ENCODE measurements at regions not wholly inside any gene's neighbourhood (a gene's known extent, or its start where the extent isn't known, plus 50 kb on each side); places are given as distances from the start of the nearest gene placed in this dataset.

DNA sequence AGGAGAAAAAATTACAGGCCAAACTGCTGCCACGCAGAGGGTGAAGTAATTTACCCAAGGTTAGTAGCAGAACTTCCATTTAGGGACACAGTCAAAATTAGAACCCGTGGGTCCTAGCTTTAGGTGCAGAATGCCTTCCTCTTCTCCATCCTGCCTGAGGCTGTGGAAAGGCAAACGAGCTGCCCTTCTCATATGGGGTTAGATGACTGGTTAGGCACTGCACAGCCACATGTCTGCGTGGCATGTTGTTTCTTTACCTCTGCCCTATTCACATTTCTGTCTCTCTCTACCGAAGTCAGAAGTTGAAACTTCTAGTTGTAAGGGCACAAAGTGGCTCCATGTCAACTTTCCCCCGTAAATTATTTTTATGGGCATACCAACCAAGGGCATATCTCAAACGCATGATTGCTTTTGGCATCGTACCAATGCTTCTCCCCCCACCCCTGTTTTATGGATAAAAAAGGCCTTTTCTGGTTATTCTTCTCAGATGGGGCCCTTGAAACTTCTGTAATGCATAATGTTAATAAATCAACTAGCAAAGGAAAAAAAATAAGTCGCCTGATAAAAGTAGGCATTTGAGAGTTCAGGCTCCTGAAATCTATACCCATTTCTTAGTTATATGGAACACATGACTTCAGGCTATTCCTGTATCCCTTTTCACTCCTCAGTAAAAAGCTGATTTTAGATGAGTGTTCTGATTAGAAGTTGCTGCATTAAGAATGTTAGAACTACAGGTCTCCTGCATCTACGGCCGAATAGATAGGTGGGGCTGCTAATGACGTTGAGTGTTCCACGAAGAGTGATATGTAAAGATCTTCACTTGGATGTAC, 139.6 kb upstream of the NRIP1 start:
- WGBS (ENCODE audit: insufficient coverage, low coverage, missing lambda C conversion rate), result 20% methylated on average over 13 of the region's 13 CpGs
- no peaks in the 10 kb centered on the region for H4K20me1 ChIP-seq (replicated peaks; ENCODE audit: control insufficient read depth, insufficient read depth, low read length)
- peaks cover 0 to 5% of the 10 kb centered on the region in 2 experiments; a peak in 1 of 5 replicates for H3K4me1 ChIP-seq (replicated peaks in 1 of 2; ENCODE audit: control insufficient read depth in 2 of 2, insufficient read depth in 2 of 2, low read length in 2 of 2)
- ChIA-PET POLR2A (no interaction called here), CTCF (ENCODE audit: low intra/inter-chr PET ratio) (no interaction called here)
- H3K9me3 ChIP-seq (replicated peaks; ENCODE audit: control insufficient read depth, insufficient read depth, low read depth, low read length), result no peaks in the 10 kb centered on the region
- H3K36me3 ChIP-seq (ENCODE audit: control insufficient read depth, insufficient read depth, low read length), result no peaks in the 10 kb centered on the region
- H3K27me3 ChIP-seq (ENCODE audit: control insufficient read depth in 2 of 2, insufficient read depth in 2 of 2, low read length in 2 of 2), result peaks cover 0 to 3% of the 10 kb centered on the region in 2 experiments; a peak in 1 of 5 replicates
- H2AFZ ChIP-seq (ENCODE audit: low read depth, low read length), result peak overlapping the region; percentile 17; the same call in 1 of the 2 replicates
- ATAC-seq (no peak), DNase-seq (ENCODE audit: extremely low read depth in 1 of 4, low spot score in 3 of 4) (no peak), FAIRE-seq (no peak)
- TF ChIP-seq ELF4 (CRISPR knock-in tag; IDR thresholded peaks at IDR 0.05), result no peak
- TF ChIP-seq DPF2 (IDR thresholded peaks at IDR 0.05), result no peak
- no peaks in the 10 kb centered on the region for H3K9me1 ChIP-seq (ENCODE audit: control insufficient read depth, insufficient read depth, low read length)
- H3K27ac ChIP-seq (ENCODE audit: extremely low read depth, low read depth, low read length), result no peak overlapping the region
- H3K9ac ChIP-seq (ENCODE audit: insufficient read depth in 1 of 2, low read depth in 2 of 2, low read length in 2 of 2), result no peak overlapping the region
- in situ Hi-C loops (cut with MboI) (no loop called here), intact Hi-C loops (cut with micrococcal nuclease) (no loop called here)
- H3K4me2 ChIP-seq (ENCODE audit: insufficient read depth, low read length), result no peak overlapping the region
- H3K4me3 ChIP-seq, result no peak overlapping the region
- BruUV-seq (replicated peaks), result no TSS peak
- no peaks in the 10 kb centered on the region for H3K79me2 ChIP-seq (ENCODE audit: control insufficient read depth, insufficient read depth, low read length)

GRCh38 chr21:15204970-15205286, 140.1 kb upstream of the NRIP1 start:
- H3K36me3 ChIP-seq (ENCODE audit: control insufficient read depth, insufficient read depth, low read length), result no peaks in the 10 kb centered on the region
- no peak for DNase-seq (ENCODE audit: extremely low read depth in 1 of 4, low spot score in 3 of 4)
- no peaks in the 10 kb centered on the region for H3K79me2 ChIP-seq (ENCODE audit: control insufficient read depth, insufficient read depth, low read length)
- no peak overlapping the region for H3K4me2 ChIP-seq (ENCODE audit: insufficient read depth, low read length)
- H3K4me3 ChIP-seq, result no peak overlapping the region
- no peak for FAIRE-seq
- H3K27me3 ChIP-seq (ENCODE audit: control insufficient read depth in 2 of 2, insufficient read depth in 2 of 2, low read length in 2 of 2), result peaks cover 0 to 3% of the 10 kb centered on the region in 2 experiments; a peak in 1 of 5 replicates
- H3K9me1 ChIP-seq (ENCODE audit: control insufficient read depth, insufficient read depth, low read length), result no peaks in the 10 kb centered on the region
- no peak overlapping the region for H3K27ac ChIP-seq (ENCODE audit: extremely low read depth, low read depth, low read length)
- BruUV-seq (replicated peaks), result no TSS peak
- no peak overlapping the region for H2AFZ ChIP-seq (ENCODE audit: low read depth, low read length)
- ATAC-seq, result no peak
- in situ Hi-C loops (cut with MboI) (no loop called here), intact Hi-C loops (cut with micrococcal nuclease) (no loop called here)
- TF ChIP-seq ESRRA (IDR thresholded peaks at IDR 0.05; ENCODE audit: borderline replicate concordance, low read depth), result peak; percentile 66
- no peak for TF ChIP-seq HINFP (tag; conservative IDR thresholded peaks at IDR 0.05; ENCODE audit: low read depth)
- H3K9me3 ChIP-seq (replicated peaks; ENCODE audit: control insufficient read depth, insufficient read depth, low read depth, low read length), result no peaks in the 10 kb centered on the region
- POLR2A ChIA-PET, result no interaction called here
- CTCF ChIA-PET (ENCODE audit: low intra/inter-chr PET ratio), result no interaction called here
- no peak overlapping the region for H3K9ac ChIP-seq (ENCODE audit: insufficient read depth in 1 of 2, low read depth in 2 of 2, low read length in 2 of 2)
- no peaks in the 10 kb centered on the region for H4K20me1 ChIP-seq (replicated peaks; ENCODE audit: control insufficient read depth, insufficient read depth, low read length)
- 2% methylated on average over 4 of the region's 4 CpGs for WGBS (ENCODE audit: insufficient coverage, low coverage, missing lambda C conversion rate)
- no peaks in the 10 kb centered on the region; a peak in 1 of 5 replicates for H3K4me1 ChIP-seq (replicated peaks in 1 of 2; ENCODE audit: control insufficient read depth in 2 of 2, insufficient read depth in 2 of 2, low read length in 2 of 2)
